Left forelimb (tissue), 1 donor: ENCODE measurements at regions not wholly inside any gene's neighbourhood (a gene's known extent, or its start where the extent isn't known, plus 50 kb on each side); places are given as distances from the start of the nearest gene placed in this dataset.
"Not testable (repeated sequence)": the region's sequence is repeated elsewhere in the genome, so short reads cannot be mapped to it uniquely, and the experiment has no call there.

Source experiments
- DNase-seq: peaks from one replicate; pipeline ENCODE4 v3.0.0-alpha.2; 2018; ENCODE audit warnings: low spot score

DNA sequence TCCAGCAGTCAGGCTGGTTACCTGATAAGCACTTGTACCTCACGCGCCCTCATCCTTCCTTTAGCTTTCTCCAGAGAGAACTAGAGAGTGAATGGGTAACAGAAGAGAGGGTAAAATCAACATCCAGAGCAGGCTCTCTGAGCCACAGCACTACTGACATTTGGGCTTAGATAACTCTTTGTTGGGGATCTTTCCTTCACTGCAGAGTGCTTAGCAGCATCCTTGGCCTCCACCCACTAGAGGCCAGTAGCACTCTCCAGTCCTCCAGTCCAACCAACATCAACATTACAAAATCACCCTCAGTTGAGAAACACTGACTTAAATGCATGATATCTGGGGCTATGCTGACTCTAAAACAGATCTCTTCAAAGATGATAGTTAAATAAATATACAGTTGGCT lies 220.7 kb downstream of the TACR3 start:
- no peak for DNase-seq

GRCh38 chr4:103498161-103499070 lies 221.4 kb downstream of the TACR3 start:
- DNase-seq: no peak

DNA sequence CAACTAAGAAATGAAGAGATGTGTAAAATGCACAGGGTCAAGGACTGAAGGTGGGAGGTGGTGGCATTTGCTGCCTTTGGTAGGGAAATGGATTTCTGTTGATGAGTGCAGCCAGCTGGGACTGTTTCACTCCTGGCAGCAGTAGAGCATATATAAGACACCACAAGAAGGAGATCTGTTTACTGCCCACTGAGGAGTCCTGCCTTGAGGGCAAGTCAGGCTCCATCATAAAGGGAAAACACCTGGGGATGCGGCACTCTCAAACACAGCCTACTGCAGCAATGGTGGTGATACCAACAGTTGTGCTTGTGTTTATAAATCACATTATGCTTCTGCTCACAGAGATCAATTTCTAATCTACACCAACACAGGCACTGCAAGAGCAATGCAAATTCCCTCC lies 222.1 kb downstream of the TACR3 start:
- DNase-seq: no peak

DNA sequence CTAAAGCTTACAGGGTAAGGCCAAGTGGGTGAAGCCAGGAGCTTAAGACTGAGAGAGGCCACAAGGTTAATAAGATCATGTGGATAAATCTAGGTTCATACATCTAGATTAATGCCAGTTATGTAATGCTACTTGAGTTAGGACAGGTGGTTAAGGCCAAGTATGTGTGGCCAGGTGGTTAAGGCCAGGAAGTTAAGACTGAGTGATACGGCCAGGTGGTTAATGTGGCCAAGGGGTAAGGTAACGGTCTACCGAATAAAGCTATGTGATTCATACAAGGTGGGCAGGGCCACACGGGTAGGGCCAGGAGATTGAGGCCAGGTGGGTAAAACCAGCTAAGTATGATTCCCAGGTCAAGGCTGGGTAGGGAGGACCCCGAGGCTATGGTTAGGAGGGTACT lies 223.0 kb downstream of the TACR3 start:
- DNase-seq: no peak

DNA sequence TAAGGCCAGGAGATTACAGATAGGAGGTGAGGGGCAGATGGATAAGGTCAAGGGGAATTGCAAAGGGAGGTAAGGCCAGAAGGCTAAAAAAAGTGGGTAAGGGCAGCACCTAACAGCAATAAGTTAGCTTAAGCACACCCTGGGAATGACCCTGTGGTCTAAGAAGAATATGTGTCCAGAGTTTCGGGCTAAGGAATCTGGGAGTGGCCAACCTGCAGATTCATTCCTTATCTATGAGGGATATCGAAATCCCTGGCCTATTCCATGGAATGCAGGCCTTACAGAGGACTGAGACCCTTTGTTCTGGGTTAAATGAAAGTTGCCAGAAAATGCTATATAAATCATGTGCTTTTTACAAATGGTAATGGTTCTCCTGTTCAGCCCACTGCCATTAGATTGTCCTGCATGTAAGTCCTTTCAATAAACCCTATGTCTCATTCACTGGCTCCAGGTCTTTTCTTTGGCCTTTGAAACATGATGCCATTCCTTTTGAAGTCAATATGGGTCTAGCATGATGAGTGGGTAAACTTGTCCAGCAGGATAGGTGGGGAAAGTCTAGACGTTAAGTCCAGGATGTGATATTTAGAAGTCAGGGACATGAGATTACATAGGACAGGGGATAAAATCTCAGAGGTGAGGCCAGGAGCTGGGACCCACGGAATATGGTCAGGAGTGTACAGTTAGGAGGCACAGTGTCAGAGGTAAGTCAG lies 226.2 kb downstream of the TACR3 start:
- no peak for DNase-seq

GRCh38 chr4:103485296-103485695 lies 234.5 kb downstream of the TACR3 start:
- not testable (repeated sequence) for DNase-seq

GRCh38 chr4:103484521-103484920 lies 235.3 kb downstream of the TACR3 start:
- DNase-seq: no peak

DNA sequence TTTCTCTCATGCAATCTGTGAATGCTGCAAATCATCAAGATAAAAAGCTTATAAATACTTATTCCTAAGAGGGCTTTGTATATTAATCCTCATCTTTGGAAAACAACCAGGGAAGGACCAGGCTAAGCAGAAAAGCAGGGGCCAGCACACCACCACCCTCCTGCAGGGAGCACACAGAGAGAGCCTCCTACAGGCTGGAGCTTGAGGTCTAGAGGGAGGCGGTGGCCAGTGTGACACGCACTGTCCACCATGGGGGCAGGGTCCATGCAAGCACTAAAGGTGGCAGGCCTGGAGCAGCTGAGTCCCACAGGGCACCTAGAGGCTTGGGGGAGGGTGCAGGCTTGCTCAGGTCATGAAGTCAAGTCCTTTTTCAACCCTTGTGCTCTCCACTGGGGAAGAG lies 236.9 kb downstream of the TACR3 start:
- DNase-seq: no peak

GRCh38 chr4:103482471-103482870 lies 237.3 kb downstream of the TACR3 start:
- DNase-seq: no peak

DNA sequence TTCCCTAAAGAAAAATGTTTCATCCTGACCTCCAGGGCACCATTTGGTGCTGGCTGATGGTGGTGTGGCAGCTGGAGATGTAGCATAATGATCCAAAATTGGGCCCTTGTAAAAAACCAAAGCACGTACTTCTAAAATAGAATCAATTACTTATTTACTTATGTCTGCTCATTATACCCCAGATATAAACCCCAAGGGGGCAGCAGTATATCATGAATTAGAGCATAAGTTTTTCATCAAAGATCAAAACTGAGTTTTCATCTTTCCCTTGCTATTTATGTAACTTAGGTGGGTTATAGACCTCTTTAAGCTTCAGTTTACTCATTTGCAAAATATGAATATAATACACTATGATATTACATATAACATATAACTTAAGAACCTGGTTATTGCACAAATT lies 241.1 kb downstream of the TACR3 start:
- no peak for DNase-seq

- DNase-seq: no peak
Measured at GRCh38 chr4:103478210-103478609, 241.6 kb downstream of the TACR3 start.

DNA sequence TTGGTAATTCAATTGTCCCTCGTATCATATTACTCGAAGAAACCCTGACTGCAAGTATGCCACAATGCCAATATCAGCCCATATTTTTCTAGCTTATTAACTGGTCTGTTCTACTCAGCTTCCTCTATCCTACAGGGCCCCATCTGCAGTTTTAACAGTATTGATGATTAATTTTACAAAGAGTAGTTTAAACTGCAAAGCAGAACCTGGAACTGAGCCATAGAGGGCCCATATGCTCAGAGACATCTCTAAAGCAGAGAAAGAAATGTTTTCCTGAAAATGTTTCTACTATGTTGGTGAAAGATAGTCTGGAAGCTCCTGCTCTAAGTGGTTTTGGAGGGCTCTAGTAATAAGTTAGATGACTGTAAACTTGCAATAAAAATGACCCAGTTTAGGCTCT lies 259.4 kb upstream of the CENPE start:
- DNase-seq: no peak

GRCh38 chr4:103451341-103451740 lies 253.2 kb upstream of the CENPE start:
- DNase-seq: no peak

GRCh38 chr4:103450693-103451092 lies 252.6 kb upstream of the CENPE start:
- DNase-seq: no peak

- DNase-seq: no peak
Measured at GRCh38 chr4:103449296-103450023, 251.3 kb upstream of the CENPE start.

DNA sequence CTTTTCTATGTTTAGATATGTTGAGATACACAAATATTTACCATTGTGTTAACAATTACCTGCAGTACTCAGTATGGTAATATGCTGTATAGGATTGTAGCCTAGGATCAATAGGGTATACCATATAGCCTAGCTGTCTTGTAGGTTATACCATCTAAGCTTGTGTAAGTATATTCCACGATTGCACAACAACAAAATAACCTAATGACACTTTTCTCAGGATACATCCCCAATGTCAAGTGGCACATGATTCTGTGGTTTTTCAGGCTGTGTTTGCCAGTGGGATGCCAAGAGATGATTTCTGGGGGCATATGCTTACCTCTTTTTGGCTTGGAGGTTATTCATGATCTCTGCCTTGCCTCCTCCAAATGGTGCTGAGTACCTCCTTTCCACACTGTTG lies 247.2 kb upstream of the CENPE start:
- no peak for DNase-seq

- DNase-seq: no peak
Measured at GRCh38 chr4:103443324-103443723, 245.2 kb upstream of the CENPE start.

DNA sequence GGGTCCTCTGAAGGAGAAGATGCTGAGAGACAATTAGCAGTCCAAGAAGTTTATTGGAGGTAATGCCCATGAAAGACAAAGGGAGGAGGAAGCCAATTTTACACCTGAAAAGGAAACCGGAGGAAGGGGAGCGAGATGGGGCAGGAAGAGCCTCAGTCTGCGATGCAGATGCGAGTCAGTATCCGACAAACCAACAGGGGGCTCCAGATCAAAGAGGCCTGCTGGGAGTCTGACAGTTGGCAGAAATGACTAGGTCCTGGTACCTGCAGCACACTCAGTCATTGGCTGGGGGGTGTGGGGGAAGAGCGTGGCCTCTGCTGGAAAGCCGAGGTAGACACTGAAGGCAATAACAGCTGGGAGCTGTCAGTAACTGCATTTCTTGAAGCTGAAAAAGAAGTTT lies 231.1 kb upstream of the CENPE start:
- no peak for DNase-seq

GRCh38 chr4:103425406-103425805 lies 227.3 kb upstream of the CENPE start:
- no peak for DNase-seq

DNA sequence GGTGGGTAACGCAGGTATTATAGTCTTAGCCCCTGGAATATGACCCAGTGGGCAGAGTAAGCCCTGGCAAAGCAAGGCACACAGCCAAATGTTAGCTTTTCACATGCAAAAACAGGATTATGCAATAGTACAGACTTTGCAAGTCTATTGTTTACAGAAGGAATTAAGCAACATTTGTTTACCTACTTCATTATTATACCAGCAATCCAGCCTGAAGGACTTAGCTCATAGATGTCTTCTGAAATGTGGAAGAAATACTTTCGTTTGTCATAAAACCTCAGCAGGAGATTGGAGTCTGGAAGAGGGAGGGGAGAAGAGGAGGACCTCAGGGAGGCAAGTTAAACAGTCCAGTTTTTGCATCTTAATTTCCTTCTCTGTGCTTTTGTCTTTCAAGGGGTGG lies 226.7 kb upstream of the CENPE start:
- peak; percentile 61 for DNase-seq

GRCh38 chr4:103423261-103423660 lies 225.1 kb upstream of the CENPE start:
- no peak for DNase-seq

- no peak for DNase-seq
Measured at GRCh38 chr4:103422467-103423219, 224.5 kb upstream of the CENPE start.
